ENCODE measurements at regions not wholly inside any gene's neighbourhood (a gene's known extent, or its start where the extent isn't known, plus 50 kb on each side); places are given as distances from the start of the nearest gene placed in this dataset.

DNA sequence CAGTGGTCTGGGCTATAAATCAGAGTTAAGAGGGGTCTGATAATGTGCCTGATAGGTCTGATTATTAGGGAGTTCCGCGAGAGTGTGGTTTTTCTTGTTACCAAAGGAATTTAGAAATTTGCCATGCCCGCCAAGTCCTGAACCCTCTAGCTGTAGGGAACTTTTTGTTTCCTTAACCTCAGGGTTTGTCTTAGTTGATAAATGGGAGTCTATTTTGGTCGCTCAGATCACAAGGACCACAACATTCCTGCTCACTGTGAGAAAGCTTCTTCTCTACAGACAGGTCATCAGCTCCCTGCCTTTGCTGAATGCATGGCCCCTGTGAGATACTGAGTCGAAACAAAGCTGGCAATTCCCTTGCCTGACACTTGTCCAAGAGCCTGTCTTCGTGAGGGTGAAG lies 497.8 kb downstream of the HS3ST4 start:
- no peak for DNase-seq (ENCODE audit: low read depth)

DNA sequence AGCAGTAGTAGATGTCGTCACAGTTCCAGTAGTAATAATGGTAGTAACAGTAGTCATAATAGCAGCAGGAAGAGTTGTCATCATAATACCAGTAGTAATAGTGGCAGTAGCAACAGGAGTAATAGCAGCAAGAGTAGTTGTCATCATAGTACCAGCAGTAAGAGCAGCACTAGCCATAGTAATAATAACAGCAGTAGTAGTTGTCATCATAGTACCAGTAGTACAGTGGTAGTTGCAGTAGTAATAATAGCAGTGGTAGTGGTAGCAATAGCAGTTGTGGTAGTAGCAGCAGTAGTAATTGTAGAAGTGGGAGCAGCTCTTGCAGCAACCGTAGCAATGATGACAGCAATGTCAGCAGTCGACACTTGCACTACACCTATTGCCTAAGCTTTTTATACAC lies 502.8 kb downstream of the HS3ST4 start:
- DNase-seq (ENCODE audit: low read depth), result no peak

DNA sequence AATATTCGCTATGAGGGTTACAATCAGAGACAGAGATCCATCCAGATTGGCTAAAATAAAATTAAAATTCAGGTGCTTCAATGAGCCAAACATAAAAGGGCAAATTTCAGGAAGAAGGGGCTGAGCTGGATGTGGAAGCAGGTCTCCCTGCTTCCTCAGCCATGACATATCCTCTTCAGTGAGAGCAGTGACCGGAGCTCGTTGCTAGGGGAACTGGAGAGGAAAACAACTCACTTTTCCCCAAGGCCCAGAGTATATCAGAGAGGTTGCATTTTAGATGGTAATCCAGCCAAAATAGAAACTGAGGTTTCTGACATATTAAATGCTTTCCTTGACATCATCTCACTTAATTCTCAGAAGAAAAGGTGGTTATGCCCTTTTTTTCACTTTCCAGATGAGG lies 503.5 kb downstream of the HS3ST4 start:
- no peak for DNase-seq (ENCODE audit: low read depth)

DNA sequence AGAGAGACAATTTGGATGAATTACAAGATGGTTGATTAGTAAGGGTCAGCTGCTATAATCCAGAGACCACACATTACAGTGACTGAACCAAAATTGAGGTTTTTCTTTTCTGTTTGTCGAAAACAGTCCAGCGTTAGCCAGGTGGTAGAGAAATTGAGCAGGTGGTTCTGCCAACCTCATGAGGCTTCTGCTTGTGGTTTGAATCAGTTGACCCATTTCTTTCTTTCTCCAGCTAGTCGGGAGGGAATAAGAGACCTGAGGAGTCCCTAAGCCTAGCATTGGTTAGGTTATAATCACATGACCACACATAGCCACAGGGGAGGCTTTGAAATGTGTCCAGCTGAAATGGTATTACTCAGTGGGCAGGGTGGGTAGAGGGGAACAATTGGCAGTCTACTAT lies 504.6 kb downstream of the HS3ST4 start:
- DNase-seq (ENCODE audit: low read depth), result no peak

DNA sequence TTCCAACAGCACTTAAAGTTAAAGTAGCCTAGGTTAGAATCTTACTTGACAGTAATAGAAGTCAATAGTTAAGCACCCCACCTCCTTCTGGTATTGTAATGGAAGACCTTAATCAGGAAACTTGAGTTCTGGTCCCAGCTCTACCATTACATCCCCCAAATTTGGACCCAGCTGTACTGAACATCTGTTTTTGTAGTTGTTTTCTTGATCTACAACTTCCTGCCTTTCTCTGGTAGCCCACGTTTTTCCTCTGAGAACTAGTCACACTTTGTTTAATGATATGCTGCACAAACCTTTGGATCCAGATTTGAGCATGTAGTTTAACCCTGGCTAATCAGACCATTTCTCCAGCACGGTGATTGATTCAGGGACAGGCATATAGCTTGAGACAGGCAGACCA lies 505.0 kb downstream of the HS3ST4 start:
- DNase-seq (ENCODE audit: low read depth), result no peak

DNA sequence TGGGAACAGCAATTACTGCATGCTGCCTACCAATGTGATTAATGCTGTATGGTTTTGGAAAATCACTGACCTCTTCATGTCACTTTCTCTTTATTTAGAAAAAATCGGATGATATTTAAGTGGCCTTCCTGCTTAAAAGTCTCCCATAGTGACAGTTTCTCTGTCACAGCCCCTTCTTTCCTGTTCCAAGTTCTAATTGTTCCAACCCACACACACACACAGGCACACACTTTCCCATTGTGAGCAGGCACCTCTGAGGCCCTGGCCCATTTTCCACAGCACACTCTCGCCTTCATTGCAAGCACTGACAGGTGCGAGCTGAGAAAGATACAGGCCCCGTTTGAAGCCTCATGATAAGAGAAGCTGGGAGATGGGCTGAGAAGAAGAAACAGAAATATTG lies 505.9 kb downstream of the HS3ST4 start:
- DNase-seq (ENCODE audit: low read depth), result no peak

DNA sequence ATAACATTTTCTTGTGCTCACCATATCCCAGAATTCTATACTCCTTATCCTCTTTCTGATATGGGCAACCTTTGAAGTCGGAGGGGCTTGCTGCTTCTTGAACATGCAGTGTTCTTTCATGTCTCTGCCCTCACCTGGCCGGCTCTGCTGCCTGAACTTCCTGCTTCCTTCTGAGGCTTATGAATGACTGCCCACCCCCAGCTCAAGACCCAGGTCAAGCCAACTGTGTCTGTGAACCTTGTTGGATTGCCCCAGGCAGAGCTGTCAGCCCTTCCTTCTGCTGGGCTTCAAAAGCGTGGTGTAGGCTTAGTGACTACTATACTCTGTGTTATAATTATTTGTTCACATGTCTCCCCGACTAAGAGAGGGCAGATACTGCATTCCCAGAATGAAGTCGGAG lies 506.5 kb downstream of the HS3ST4 start:
- no peak for DNase-seq (ENCODE audit: low read depth)

DNA sequence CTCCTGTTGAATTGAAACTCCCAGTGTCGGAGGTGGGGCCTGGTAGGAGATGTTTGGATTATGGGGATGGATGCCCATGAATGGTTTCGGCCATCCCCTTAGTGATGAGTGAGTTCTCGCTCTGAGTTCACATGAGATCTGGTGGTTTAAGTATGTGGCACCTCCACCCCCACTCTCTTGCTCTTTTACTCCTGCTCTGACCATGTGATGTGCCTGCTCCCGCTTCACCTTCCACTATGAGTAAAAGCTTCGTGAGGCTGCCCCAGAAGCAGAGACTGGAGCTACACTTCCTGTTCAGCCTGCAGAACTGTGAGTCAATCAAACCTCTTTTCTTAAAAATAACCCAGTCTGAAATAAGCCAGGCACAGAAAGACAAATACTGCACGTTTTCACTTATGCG lies 512.4 kb downstream of the HS3ST4 start:
- no peak for DNase-seq (ENCODE audit: low read depth)

DNA sequence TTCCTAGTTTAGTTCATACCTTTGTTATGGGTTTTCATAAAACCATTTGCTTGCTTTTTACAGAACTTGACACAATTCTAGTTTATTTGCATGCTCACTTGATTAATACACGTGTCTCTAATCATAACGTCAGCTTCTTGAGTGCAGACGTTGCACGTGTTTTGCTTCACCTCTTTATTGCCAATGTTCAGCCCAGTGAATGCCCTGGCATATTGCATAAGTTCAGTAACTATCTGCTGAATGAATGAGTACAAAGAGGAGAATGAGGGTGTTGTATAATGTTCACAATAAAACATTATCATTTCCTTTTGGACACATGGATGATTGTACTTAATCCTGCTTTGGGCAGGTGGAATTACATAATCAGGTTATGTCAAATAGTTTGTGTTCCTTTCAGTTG lies 519.8 kb downstream of the HS3ST4 start:
- DNase-seq (ENCODE audit: low read depth), result no peak

DNA sequence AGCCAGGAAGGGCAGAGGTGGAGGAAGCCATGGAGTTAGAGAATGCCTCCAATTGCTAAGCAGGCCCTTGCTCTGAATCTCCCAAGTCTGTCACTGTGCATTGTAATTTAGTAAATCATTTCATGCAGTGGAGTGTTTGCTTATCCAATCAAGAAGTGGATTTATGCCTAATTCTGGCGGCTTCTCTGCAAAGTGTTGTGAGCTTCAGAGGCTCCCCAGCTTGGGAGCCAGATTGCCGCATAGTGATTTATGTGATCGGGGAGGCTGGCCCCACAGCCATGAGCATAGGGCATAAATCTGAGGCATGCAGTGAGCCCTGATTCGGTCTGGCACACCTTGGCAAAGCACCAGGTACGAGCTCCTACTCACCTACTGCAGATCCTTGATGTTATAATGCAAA lies 520.8 kb downstream of the HS3ST4 start:
- no peak for DNase-seq (ENCODE audit: low read depth)

DNA sequence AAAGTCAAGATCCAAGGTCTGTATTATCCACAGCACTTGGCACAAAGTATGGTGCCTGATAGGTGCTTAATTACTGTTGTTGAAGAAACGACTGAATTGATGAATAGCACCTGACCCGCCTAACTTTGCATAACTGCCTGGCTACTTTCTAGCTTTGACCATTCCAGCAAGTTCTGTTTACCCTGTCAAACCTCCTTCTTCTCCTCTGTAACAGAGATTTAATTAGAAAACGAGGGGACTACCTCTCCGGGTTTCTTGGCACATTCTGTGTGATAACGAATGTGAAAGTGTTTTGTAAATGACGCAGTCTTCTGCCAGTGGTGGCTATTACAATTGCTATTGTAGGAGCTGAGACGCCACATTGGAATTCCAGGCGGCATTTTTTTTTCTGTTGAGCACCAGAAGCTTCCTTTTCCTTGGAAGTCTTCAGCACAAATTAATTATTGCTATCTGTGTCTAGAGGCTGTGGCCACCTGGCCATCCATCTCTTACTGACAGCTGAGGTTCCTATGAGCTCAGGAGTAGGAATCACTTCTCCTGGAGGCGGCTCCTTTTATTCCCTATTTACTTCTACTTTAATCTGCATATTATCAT lies 522.9 kb downstream of the HS3ST4 start:
- no peak for DNase-seq (ENCODE audit: low read depth)

DNA sequence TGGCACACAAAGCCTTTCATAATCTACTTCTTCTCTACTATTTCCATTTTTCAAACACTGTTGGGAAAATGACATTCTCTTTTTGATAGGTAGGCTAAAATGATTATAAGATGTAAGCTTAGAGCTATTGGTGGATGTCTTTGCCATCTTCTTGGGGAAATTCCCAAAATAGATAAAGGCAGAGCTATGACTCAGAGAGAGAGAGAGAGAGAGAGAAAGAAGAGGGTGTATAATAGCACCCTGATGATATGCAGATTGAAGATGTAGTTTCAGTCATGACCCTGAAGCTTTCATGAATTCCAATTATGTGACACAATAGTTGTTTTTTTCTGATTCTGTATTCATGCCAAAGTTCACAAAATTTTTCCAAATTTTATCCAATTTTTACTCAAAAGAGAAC lies 529.1 kb downstream of the HS3ST4 start:
- DNase-seq (ENCODE audit: low read depth), result no peak

DNA sequence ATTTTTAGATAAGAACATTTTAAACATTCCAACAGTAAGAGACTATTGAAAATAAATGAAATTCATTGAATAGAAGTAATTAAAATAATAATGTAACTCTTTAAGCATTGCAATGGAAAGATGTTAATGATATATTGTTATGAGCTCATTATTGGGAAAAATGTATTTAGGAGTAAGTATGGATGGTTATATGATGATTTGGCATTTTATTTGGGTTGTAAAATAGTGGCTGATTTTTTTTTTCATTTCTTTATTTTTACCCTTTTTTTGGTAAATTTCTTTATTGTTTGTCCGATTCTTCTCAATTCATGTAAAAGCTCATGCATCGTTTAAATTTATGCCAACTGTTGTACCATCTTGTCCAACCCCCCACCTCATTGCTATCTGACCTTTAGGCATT lies 539.9 kb downstream of the HS3ST4 start:
- no peak for DNase-seq (ENCODE audit: low read depth)

DNA sequence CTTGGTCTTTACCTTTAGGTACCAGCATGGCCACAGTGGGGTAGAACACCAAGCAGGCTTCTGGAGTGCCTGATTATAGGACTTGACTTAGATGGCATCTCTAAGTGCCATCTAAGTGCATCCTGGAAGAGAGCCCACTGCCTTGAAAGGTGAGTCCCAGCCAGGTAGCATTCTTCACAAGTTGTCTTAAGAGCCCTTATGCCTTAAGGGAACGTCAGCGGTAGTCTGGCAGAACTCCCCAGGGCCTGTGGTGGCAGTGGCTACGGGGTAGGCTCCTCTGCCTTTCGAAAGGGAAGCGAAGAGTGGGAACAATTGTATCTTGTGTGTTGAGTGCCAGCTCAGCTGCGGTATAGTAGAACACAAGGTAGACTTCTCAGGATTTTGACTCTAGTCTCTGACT lies 549.0 kb downstream of the HS3ST4 start:
- DNase-seq (ENCODE audit: low read depth), result no peak

DNA sequence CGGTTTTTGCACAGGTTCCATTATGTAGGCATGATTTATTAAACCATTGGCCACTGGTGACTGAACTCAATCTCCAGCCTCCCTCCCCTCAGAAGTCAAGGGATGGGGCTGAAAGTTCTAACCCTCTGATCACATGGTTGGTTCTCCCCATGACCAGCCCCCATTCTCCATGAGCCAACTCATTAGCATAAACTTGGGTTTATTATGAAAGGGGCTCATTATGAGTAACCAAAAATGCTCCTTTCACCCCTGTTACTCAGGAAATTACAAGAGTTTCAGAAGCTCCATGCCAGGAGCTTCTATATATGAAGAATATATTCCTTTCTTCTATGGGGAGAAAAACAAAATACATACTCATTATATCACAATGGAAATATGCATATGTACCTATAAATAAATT lies 555.3 kb downstream of the HS3ST4 start:
- DNase-seq (ENCODE audit: low read depth), result no peak

DNA sequence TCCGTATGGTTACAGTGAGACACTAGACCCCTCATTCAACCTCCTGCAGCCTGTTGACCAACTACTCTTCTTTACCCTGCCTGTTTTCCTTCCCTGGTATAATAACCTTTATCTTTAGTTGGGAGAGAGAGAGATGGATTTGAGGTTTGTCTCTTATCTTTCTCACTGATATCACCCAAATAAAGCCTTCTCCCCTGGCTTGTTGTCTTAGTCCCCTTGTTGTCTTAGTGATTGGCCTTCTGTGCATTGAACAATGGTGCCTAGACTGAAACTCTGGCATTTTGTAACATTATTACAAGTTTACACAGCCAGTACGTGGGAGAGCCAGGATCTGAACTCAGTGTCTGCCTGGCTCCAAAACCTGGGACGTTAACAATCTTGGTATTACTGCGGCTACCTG lies 560.8 kb downstream of the HS3ST4 start:
- no peak for DNase-seq (ENCODE audit: low read depth)

DNA sequence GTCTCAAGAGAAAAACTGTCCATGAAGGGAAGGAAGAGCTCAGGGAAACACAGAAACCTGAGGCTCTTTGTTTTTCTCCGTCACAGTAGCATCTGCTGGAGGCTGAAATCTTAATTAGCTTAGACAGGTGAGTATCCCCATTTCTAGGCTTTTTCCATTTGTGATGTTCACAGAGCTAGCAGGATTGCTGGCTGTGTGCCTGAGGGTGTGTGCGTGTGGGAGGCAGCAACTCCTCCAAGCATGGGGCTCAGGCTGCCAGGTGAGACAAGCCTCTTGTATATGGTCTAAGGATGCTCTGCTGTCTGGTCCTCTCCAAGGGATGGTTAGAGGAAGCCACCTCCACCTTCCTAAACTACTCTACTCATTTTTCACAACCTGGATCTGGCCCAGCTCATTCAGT lies 569.9 kb downstream of the HS3ST4 start:
- no peak for DNase-seq (ENCODE audit: low read depth)

DNA sequence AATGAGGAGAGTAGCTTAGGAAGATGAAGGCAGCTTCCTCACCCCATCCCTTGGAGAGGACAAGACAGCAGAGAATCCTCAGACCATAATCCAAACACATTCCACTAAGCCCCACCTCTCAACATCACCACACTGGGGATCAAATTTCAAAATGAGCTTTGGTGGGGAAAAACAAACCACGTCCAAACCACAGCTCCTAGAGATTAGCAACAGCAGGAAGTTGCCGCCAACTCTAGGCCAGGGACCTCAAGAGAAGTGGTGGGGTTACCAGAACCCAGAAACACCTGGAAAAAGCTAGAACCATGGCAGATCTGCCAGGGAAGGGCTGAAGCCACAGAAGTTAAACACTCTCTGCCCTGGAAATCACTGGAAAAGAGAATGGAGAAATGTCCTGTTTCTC lies 571.6 kb downstream of the HS3ST4 start:
- no peak for DNase-seq (ENCODE audit: low read depth)

DNA sequence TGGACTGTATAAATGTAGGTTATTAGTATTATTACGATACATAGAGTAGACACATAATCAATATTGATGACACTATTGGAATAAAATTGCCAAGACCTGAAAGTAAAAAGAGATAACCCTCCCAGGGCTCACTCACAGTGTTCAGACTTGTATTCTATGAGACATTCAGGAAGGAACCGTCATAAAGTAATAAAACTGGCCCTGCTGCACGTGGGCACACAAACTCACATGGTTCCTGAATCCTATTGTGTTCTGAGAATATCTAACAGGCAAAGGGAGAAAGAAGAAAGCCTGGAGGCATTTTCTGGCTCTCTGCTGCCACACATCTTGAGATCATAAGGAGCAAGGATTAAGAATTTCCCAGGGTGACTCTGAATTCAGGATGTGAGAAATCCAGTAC lies 575.9 kb downstream of the HS3ST4 start:
- no peak for DNase-seq (ENCODE audit: low read depth)

DNA sequence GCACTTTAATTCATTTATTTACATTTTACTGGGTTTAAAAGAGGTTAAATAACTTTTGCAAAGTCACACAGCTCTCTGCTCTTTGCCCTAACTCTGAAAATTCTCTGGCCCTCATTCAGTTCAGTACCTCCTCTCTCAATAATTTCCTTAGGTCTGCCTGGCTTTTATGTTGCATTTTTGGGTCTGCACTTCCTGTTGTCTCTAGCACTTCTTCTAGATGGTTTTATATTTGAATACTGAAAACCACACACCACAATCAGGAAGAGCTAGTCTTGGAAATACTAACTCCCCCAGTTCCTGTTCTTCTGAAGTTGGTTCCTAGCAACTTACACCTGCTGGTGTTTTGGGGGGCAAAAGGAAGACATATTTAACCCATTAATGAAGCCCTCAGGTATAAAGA lies 577.9 kb downstream of the HS3ST4 start:
- DNase-seq (ENCODE audit: low read depth), result no peak

DNA sequence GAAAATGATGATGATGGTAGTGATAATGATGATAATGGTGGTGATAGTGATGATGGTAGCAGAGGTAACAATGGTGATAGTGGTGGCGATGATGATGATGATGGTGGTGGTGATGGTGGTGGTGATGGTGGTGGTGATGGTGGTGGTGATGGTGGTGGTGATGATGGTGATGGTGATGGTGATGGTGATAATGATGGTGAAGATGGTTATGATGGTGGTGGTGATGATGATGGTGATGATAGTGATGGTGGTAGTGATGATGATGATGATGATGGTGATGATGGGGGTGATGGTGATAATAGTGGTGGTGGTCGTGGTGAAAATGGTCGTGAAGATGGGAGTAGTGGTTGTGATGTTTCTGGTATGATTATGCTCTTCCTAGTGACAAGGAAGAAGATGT lies 581.8 kb downstream of the HS3ST4 start:
- DNase-seq (ENCODE audit: low read depth), result no peak

DNA sequence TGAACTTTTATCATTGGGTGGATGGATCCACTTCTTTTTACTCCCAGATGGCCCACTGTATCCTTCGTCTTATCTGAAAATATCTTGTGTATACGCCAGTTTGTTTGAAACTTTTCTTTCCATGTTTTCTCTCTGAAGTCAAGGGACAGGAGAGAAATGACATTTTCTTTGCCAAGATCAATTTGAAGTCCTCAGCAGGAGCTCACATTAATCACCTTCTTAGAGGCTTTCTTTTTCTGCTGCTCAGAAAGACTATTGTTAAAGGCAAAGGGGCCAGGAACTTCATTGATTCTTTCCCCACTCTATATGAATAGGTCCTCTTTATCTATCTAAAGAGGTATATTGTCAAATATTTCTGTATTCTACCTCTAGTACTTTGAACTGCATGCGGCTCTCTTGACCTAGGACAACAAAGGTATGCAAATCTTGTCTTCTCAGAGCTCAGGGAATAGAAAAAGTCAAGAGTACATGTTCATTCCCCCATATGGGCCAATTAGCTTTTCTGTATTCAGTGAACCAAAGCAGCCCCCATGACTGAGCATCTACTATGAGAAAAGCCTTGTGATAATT lies 583.3 kb downstream of the HS3ST4 start:
- DNase-seq (ENCODE audit: low read depth), result no peak

DNA sequence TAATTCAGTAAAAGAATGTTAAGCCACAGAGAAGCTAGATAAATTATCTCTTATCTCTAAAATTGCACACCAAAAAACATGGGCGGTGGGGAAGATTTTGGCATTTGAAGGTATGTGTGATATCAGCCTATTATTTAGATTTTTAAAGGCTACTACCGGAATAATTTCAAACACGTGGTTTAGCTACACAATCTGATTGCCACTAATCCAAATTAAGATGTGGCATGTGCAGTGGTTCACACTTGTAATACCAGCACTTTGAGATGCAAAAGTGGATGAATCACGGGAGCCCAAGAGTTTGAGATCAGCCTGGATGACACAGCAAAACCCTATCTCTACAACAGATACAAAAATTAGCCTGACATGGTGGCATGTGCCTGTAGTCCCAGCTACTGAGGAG lies 584.5 kb downstream of the HS3ST4 start:
- DNase-seq (ENCODE audit: low read depth), result no peak

DNA sequence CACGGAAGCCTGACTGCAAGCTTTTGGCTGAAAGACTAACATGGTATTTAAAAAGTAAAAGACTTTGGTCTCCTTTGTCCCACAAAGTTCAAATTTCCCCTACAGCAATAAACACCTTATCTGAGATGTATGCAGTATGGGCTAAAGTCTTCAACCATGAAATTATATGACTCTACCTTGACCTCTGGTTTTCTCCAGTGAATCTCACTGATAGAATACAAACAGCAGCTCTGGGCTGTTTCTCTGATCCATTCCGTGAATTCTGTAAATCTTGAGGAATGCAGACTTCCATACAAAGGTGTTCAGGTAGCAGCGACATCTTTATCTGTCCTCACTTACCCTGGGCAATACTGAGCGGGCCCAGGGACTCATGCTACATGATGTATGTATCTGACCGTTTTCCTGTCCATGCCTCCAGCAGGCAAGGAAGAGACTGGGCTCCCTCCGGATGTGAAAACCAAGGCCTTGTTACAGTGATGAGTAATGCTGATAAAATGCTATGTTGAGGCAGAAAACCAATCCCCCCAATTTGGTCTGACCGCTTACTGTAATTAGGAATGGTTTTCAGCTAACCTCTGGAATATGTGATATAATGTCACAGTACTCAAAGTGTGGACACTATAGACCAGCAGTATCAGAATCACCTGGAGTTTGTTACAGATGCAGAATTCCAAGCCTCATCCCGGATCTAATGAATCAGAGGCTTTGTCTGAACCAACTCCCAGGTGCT lies 589.8 kb downstream of the HS3ST4 start:
- DNase-seq (ENCODE audit: low read depth), result no peak
